Adrenal gland (tissue), 5 donors: ENCODE measurements at regions not wholly inside any gene's neighbourhood (a gene's known extent, or its start where the extent isn't known, plus 50 kb on each side); places are given as distances from the start of the nearest gene placed in this dataset.

Experiments
- POLR2A ChIP-seq, 2 donors: fragments of 450-650 bp; IDR thresholded peaks; one replicate each; pipeline ENCODE4 v1.6.1; 2017; ENCODE audit warnings: antibody characterized with exemption in 2 of 2, mild to moderate bottlenecking in 2 of 2, moderate library complexity in 1 of 2
- TF ChIP-seq, protein P1 (sequence below), 6 experiments: fragments of 450-650 bp in 4 of 6; fragments of 200-600 bp in 2 of 6; sonication (generic) in 1 of 6; IDR thresholded peaks; 1 replicate in 5 of 6; 2 replicates in 1 of 6; pipeline versions ENCODE4 v1.5.1 to v1.8.0; 2016 to 2021; ENCODE audit warnings: antibody characterized with exemption in 6 of 6, mild to moderate bottlenecking in 2 of 6, moderate library complexity in 1 of 6
- donor health status: DM: no; HTN: no; CAD: no.

DNA sequence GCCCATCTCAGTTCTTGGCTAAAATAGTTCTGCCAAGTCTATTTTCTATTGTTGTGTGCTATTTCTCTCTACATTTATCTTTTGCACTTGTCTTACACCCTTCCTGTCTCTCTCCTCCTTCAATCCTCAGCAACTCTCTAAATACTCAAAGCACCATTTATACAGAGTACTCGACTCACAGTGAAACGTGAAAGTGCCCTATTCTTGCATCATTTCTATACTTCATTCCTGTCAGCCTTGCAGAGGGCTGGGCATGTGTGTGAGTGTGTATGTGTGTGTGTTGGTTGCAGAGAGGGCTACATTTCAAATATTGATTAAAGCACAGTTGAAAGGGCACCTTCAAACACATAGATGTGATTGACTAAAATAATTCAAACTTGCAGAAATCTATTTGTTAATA, 373.2 kb upstream of the MANEA start:
- TF ChIP-seq, protein P1, sequence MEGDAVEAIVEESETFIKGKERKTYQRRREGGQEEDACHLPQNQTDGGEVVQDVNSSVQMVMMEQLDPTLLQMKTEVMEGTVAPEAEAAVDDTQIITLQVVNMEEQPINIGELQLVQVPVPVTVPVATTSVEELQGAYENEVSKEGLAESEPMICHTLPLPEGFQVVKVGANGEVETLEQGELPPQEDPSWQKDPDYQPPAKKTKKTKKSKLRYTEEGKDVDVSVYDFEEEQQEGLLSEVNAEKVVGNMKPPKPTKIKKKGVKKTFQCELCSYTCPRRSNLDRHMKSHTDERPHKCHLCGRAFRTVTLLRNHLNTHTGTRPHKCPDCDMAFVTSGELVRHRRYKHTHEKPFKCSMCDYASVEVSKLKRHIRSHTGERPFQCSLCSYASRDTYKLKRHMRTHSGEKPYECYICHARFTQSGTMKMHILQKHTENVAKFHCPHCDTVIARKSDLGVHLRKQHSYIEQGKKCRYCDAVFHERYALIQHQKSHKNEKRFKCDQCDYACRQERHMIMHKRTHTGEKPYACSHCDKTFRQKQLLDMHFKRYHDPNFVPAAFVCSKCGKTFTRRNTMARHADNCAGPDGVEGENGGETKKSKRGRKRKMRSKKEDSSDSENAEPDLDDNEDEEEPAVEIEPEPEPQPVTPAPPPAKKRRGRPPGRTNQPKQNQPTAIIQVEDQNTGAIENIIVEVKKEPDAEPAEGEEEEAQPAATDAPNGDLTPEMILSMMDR (IDR thresholded peaks at IDR 0.05) = no peak
- TF ChIP-seq POLR2A (IDR thresholded peaks at IDR 0.05) = no peak
